PC-9 (cell line): ENCODE measurements at regions not wholly inside any gene's neighbourhood (a gene's known extent, or its start where the extent isn't known, plus 50 kb on each side); places are given as distances from the start of the nearest gene placed in this dataset.
A peak's percentile ranks its signal among the peaks of the same experiment; 100 is the strongest.

Source experiments
- BruUV-seq: library from RNA; stranded (reverse); fragments of 400-500 nt; replicated peaks from 2 replicates; lab custom pipeline; 2021; lab: Mats Ljungman, UMichigan
- CTCF ChIA-PET: fragments of 300-600 bp; sonication (Branson Sonifier 250); formaldehyde crosslinking; loops from one replicate; lab custom pipeline; 2022; ENCODE audit warnings: antibody characterized with exemption; lab: Charles Lee
- POLR2A ChIA-PET: fragments of 300-600 bp; sonication (Branson Sonifier 250); formaldehyde crosslinking; loops from one replicate; lab custom pipeline; 2022; ENCODE audit warnings: antibody characterized with exemption; ENCODE audit not compliant: unreplicated experiment; lab: Charles Lee
- DNase-seq, 2 experiments: peaks; one replicate each; pipeline versions ENCODE4 v3.0.0 to v3.0.0-alpha.2; 2015 to 2022; ENCODE audit warnings: mixed read lengths in 1 of 2
- H2AFZ ChIP-seq: fragments of 200-600 bp; sonication (generic); 2 replicates; pipeline ENCODE4 v1.8.1; 2017; ENCODE audit warnings: antibody characterized with exemption
- H3F3A ChIP-seq: fragments of 200-600 bp; sonication (generic); 2 replicates; pipeline ENCODE4 v1.8.1; 2017; ENCODE audit warnings: antibody characterized with exemption, mild to moderate bottlenecking, low read depth; ENCODE audit not compliant: insufficient read depth
- H3K27ac ChIP-seq: fragments of 200-600 bp; sonication (generic); 2 replicates; pipeline ENCODE4 v1.6.1; 2016; ENCODE audit warnings: mixed run types
- H3K27me3 ChIP-seq: fragments of 200-600 bp; sonication (generic); 2 replicates; pipeline ENCODE4 v1.6.1; 2016; ENCODE audit warnings: low read depth, mixed run types; ENCODE audit not compliant: insufficient read depth
- H3K36me3 ChIP-seq: fragments of 200-600 bp; sonication (generic); 2 replicates; pipeline ENCODE4 v1.6.1; 2016; ENCODE audit warnings: low read depth, mixed run types
- H3K4me1 ChIP-seq: fragments of 200-600 bp; sonication (generic); replicated peaks from 2 replicates; pipeline ENCODE4 v1.6.1; 2016; ENCODE audit warnings: mixed run types; ENCODE audit not compliant: insufficient read depth
- H3K4me2 ChIP-seq: fragments of 200-600 bp; sonication (generic); 2 replicates; pipeline ENCODE4 v1.6.1; 2017; ENCODE audit warnings: mixed run types
- H3K4me3 ChIP-seq: fragments of 200-600 bp; sonication (generic); 2 replicates; pipeline ENCODE4 v1.6.1; 2016; ENCODE audit warnings: mixed run types
- H3K79me2 ChIP-seq: fragments of 200-600 bp; sonication (generic); 2 replicates; pipeline ENCODE4 v1.6.1; 2017; ENCODE audit warnings: low read depth, mixed run types
- H3K9me2 ChIP-seq: fragments of 200-600 bp; sonication (generic); 2 replicates; pipeline ENCODE4 v1.8.1; 2017; ENCODE audit warnings: mild to moderate bottlenecking; ENCODE audit not compliant: insufficient read depth
- H3K9me3 ChIP-seq: fragments of 200-600 bp; sonication (generic); 2 replicates; pipeline ENCODE4 v1.8.1; 2016; ENCODE audit warnings: low read depth; ENCODE audit not compliant: insufficient read depth
- H4K20me1 ChIP-seq: fragments of 200-600 bp; sonication (generic); 2 replicates; pipeline ENCODE4 v1.8.1; 2017; ENCODE audit not compliant: insufficient read depth
- CTCF ChIP-seq: fragments of 200-600 bp; sonication (generic); conservative IDR thresholded peaks from 2 replicates; pipeline ENCODE4 v1.6.1; 2017; ENCODE audit warnings: mixed run types, antibody characterized with exemption, mild to moderate bottlenecking, moderate library complexity
- EZH2 ChIP-seq: fragments of 200-600 bp; sonication (generic); IDR thresholded peaks from 2 replicates; pipeline ENCODE4 v1.8.0; 2017; ENCODE audit warnings: antibody characterized with exemption, low read depth
- intact Hi-C: fragments of 100-400 bp; cut with micrococcal nuclease; formaldehyde crosslinking; loops from one replicate; pipeline ENCODE4 v1.10.0; 2022; ENCODE audit not compliant: unreplicated experiment

GRCh38 chr9:126556560-126557250, 57.0 kb upstream of the LMX1B start:
- TF ChIP-seq CTCF: no peak
- no peak for TF ChIP-seq EZH2
- no TSS peak for BruUV-seq
- CTCF ChIA-PET: interaction anchor here (0.6 kb wide), 1 partner anchor 303 kb away, joined by 4 read pairs; no protein-coding TSS in a partner anchor
- no peak for DNase-seq
- intact Hi-C loops: no loop called here
- H3K27ac ChIP-seq: no peak overlapping the region
- H3K27me3 ChIP-seq: peaks cover 30% of the 10 kb centered on the region
- no peak overlapping the region for H2AFZ ChIP-seq
- POLR2A ChIA-PET: no interaction called here
- H3F3A ChIP-seq: no peaks in the 10 kb centered on the region
- no peaks in the 10 kb centered on the region for H3K36me3 ChIP-seq
- no peaks in the 10 kb centered on the region for H4K20me1 ChIP-seq
- no peaks in the 10 kb centered on the region for H3K4me1 ChIP-seq
- H3K4me2 ChIP-seq: no peak overlapping the region
- H3K79me2 ChIP-seq: no peaks in the 10 kb centered on the region
- H3K9me3 ChIP-seq: no peaks in the 10 kb centered on the region
- no peak overlapping the region for H3K4me3 ChIP-seq
- H3K9me2 ChIP-seq: no peaks in the 10 kb centered on the region

GRCh38 chr9:126558051-126558665, 55.6 kb upstream of the LMX1B start:
- intact Hi-C loops: loop anchor here (1.0 to 2.0 kb wide), 2 partner anchors 57 to 225 kb away; no protein-coding TSS in a partner anchor
- Histone ChIP-seq H3K9me2 (no peaks in the 10 kb centered on the region), H3K27me3 (peaks cover 44% of the 10 kb centered on the region), H3K4me3 (no peak overlapping the region), H2AFZ (no peak overlapping the region), H3K9me3 (no peaks in the 10 kb centered on the region), H4K20me1 (no peaks in the 10 kb centered on the region), H3K4me2 (no peak overlapping the region), H3K79me2 (no peaks in the 10 kb centered on the region), H3K4me1 (no peaks in the 10 kb centered on the region), H3F3A (no peaks in the 10 kb centered on the region), H3K36me3 (no peaks in the 10 kb centered on the region), H3K27ac (no peak overlapping the region)
- ChIA-PET POLR2A (no interaction called here), CTCF (interaction anchor here (0.6 to 1.4 kb wide), 10 partner anchors 10 to 477 kb away, joined by 3 to 16 read pairs (median 4); no protein-coding TSS in a partner anchor)
- DNase-seq: peak; percentile 41 to 75
- BruUV-seq: no TSS peak
- TF ChIP-seq CTCF (peak; percentile 96), EZH2 (no peak)

GRCh38 chr9:126559296-126559695, 54.4 kb upstream of the LMX1B start:
- Histone ChIP-seq H2AFZ (no peak overlapping the region), H3K79me2 (no peaks in the 10 kb centered on the region), H3K4me3 (no peak overlapping the region), H3K27me3 (peaks cover 56% of the 10 kb centered on the region), H3K9me2 (no peaks in the 10 kb centered on the region), H4K20me1 (no peaks in the 10 kb centered on the region), H3K9me3 (no peaks in the 10 kb centered on the region), H3K4me2 (no peak overlapping the region), H3K27ac (no peak overlapping the region), H3F3A (no peaks in the 10 kb centered on the region), H3K36me3 (no peaks in the 10 kb centered on the region), H3K4me1 (no peaks in the 10 kb centered on the region)
- ChIA-PET CTCF (no interaction called here), POLR2A (no interaction called here)
- BruUV-seq: no TSS peak
- TF ChIP-seq CTCF: no peak
- no peak for TF ChIP-seq EZH2
- DNase-seq: no peak
- intact Hi-C loops: loop anchor here (2.0 kb wide), 1 partner anchor 224 kb away; no protein-coding TSS in a partner anchor
